NAMALWA (cell line): ENCODE measurements at regions not wholly inside any gene's neighbourhood (a gene's known extent, or its start where the extent isn't known, plus 50 kb on each side); places are given as distances from the start of the nearest gene placed in this dataset.
"Not testable (repeated sequence)": the region's sequence is repeated elsewhere in the genome, so short reads cannot be mapped to it uniquely, and the experiment has no call there.

Source experiments
- DNase-seq: peaks from one replicate; pipeline ENCODE4 v3.0.0-alpha.2; 2015; ENCODE audit warnings: low spot score

DNA sequence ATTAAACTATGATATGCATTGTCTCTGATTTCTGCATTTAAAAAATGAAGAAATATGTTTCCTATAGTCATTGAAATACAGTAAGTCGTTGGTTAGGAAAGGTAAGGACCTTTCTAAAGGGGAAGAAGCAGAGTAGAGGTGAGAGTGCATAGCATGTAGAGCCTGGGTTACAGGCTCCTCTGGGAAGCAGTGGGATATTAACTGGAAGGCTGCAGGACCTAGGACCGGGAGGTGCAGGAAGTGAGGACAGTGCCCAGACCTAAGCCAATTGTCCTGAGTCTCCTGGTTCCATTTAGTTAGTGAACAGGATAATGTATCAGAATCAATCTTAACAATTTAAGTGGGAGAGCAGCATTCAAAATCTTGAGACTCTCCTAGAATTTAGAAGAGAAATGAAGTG is 237.1 kb upstream of the NUDT6 start:
- no peak for DNase-seq

DNA sequence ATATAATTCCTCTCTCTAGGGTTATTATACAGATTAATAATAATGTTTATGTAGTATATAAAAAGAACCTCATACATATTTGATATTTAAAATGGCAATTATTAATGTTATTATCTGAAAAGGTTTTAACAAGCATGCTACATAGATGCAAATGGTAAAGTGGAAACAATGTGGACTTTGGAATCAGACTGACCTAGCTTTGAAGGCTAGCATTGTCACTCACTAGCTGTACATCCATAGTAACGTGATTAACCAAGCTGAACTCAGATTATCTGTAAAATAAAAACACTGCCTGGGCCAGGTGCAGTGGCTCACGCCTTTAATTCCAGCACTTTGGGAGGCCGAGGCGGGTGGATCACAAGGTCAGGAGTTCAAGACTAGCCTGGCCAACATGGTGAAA is 233.7 kb upstream of the SPRY1 start:
- no peak for DNase-seq

DNA sequence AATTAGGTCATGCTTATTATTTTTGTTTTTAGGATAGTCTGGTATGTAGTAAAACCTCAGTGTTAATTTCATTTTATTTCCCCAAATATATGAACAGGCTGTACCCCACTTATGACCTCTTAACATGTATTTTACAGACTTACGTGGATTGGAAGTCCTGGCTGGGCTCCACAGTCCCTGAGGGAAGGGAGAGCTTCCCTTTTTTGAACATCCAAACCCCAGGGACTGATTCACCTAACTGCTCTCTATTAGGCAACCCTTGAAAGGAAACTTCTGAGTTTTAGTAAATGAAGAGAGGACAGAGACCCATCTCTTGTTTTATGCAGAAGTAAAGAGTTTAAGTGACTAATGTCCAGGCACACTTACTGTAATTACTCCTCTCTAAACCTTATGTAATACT is 233.1 kb upstream of the SPRY1 start:
- no peak for DNase-seq

DNA sequence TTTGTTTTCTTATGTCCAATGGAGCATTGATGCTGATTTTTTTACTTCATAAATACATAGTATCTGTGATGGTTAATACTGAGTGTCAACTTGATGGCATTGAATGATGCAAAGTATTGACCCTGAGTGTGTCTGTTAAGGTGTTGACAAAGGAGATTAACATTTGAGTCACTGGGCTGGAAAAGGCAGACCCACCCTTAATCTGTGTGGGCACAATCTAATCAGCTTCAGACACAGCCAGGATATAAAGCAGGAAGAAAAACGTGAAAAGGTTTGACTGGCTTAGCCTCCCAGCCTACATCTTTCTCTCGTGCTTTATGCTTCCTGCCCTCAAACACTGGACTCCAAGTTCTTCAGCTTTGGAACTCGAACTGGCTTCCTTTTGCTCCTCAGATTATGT is 230.6 kb upstream of the SPRY1 start:
- no peak for DNase-seq

DNA sequence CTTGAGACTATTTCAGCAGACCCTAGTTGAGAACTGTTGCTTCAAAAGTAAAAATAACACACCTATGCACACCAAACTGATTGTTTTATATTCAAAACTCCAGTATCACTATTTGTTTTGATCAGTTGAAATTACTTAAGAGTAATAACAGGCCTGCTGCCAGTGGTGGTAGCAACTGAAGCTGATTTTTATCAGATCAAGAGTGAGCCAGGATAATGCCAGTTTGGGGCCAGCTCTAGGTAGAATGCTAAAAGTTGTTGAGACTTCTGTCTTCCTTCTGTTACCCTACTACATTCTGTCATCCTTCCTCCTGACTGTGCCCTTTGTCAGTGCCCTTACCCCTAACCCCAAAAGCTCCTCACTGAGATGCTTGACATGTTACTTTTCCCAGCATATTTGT is 228.7 kb upstream of the SPRY1 start:
- no peak for DNase-seq

DNA sequence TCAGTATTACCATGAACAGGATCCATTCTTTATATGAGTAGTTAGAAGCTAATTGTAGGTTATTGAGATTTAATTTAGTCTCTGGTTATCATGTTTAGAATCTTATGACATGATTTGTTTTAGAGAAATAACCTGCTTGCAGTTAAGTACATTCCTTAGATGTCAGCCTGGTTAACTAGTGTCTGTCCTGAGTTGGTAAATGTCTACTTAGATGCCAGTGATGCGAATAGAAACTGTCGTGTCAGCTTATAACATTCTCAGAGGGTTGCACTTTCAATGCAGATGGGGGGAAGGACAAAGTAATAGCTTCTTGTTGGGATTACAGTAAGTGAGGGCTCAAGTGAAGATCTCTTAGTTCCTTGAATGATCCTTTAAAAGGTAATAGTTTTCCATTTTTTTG is 227.8 kb upstream of the SPRY1 start:
- DNase-seq = no peak

DNA sequence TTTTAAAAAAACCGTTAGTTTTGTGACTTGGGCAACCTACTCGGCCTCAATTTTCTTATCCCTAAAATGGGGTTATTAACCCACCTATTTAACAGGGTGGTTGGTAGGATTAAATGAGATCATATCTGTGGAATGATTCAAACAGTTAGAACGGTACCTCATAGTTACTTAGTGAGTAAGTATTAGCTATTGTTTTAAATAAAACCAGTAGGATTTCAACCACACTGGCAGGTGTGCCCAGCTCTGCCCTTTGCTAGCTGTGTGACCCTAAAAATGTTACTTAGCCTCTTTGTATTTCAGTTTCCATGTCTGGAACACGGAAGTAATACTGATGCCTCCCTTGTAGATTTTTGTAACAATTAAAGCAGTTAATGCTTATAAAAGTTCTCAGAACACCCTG is 225.8 kb upstream of the SPRY1 start:
- no peak for DNase-seq

DNA sequence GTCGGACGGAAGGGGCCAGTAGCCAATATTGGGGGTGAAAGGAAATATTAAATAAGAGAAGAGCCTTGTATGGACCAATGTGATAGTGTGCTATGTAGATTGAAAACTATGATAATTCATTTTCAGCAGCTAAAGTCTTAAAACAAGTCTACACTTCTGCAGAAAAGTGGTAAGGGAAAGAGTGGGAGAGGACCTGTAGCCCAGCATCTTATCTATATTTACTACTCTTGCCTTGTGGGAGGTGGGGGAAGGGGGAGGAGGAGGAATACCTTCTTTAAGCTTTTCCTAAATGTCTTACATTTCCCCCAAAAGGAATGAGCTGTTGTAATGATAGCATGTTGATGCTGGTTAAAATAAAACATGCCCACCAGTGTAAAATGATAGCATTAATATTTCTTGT is 220.0 kb upstream of the SPRY1 start:
- DNase-seq = no peak

DNA sequence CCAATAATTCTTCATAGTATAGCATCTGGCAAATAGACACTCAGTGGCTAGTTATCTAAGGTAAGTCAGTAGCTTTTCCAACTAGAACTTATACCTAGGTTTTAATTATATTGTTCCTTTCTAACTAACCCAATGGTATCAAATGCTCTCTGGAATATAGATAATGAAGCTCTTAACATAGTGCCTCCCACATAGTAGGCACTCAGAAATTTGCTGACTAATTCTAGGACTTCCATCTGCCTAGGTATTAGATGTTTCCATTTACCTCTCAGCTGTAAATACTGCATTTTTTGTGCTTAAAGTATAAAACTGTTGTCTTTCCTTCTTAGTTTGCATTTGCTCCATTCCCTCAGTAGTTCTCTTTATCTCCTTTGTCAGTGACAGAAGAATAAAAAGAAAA is 214.3 kb upstream of the SPRY1 start:
- DNase-seq = no peak

DNA sequence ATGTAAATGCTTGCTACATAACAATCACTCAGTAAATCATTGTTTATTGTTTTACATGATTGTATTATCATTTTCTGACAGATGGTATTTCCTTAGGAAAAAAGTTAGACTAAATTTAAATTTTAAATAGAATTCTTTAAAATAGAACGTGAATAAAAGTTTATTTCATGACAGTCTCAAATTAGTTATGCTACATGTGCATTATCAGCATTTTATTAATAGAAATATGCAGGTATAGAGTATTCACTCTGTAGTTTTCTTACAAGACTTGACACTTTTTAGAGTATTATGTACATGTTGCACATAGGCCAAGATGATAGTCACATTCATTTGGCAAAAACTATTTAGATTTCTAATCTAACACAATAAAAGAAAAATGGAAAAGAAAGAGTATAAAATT is 213.3 kb upstream of the SPRY1 start:
- no peak for DNase-seq

DNA sequence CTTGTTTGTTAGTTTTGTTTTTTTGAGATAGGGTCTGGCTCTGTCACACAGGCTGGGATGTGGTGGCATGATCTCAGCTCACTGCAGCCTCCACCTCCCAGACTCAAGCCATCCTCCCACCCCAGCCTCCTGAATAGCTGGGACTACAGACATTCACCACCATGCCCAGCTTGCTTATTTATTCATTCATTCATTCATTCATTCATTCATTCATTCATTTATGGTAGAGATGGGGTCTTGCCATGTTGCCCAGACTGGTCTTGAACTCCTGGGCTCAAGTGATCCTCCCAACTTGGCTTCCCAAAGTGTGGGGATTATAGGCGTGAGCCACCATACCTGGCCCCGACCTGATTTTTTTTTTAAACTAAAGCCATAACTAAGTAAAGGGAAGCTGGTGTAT is 212.8 kb upstream of the SPRY1 start:
- DNase-seq = not testable (repeated sequence)

DNA sequence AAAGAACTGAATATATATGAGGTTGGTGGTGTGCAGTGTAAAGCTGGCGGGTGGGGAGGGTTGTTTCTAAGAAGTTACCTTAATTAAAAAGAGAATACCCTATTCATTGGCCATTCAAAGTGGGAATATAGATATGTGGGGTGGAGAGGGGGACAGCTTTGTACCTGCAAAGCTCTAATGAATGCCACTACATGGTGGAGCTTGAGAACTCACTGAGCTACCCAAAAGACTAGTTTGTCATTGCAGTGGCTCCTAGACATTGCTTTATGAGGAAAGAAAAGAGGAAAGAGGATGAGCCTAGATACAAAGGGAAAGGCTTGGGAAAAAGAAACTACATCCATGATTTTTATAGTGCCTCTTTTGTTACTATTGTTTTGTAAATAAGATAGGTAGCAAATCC is 209.9 kb upstream of the SPRY1 start:
- no peak for DNase-seq

DNA sequence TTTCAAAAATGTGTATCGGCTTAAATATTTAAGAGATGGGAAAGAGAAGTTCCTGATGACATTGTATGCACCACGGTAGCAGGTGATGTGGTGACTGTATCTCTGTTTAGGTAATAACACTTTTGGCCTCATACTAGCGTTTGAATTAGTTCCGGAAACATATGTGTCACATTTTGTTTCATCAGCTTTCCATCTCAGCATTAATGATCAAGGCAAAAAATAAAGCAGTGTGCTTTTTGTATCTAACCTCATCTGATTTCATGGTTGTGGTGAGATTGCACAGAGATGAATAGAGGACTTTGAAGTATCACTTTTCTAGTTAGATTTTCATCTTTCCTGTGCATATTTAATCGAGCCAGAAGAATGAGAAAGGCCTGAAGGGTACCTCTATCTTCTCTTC is 206.4 kb upstream of the SPRY1 start:
- no peak for DNase-seq

DNA sequence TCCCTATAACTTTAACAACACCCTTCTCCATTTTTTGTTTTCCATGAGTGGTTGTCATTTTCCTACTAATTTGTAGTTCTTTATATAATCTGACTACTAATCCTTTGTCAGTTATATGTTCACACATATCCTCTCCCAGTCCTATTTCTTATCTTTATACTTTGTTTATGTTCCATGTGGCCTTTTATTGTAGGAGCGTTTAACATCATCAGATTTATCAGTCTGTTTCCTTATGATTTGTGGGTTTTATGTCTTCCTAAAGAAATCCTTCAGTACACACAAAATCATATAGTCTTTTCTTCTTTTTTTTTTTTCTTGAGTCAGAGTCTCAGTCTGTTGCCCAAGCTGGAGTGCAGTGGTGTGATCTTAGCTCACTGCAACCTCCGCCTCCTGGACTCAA is 204.9 kb upstream of the SPRY1 start:
- no peak for DNase-seq

DNA sequence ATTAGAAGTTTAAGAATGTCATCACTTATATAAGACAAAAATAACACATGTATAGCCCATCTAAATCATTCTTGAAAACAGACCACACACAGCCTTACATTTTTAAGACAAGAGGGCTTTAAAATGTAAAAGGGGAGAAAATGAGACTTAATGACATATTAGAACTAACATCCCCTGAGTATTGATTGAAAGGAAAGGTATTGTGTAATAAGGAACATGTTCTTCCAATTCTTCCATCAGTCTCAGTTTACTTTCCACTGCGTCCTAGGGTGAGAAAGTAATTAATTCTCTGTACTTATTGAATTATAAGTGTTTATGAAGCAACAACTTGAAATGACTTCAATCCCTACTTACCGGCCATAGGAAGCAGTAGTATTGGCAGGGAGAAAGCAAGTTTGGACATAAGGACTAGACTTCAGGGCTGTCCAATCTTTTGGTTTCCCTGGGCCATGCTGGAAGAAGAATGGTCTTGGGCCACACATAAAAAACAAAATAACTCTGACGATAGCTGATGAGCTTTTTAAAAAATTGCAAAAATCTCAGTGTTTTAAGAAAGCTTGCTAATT is 202.7 kb upstream of the SPRY1 start:
- DNase-seq = no peak

DNA sequence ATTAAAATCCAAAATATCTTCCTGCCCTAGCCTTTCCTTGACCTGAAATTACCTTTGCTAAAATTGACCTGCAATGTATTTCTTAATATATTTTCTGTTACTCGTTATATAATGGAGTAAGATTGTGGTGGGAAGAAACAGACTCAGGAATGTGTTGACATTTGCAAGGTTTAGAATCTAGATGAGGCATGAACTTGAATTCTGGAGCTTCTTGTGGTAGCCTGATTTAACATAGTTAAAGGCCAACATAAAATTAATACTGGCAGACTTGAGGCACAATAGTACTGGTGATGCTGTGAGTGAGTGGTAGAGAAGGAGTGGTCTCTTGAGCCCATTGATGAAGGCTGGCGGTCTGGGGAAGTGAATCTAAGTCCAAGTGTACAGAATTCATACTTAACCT is 197.9 kb upstream of the SPRY1 start:
- no peak for DNase-seq

DNA sequence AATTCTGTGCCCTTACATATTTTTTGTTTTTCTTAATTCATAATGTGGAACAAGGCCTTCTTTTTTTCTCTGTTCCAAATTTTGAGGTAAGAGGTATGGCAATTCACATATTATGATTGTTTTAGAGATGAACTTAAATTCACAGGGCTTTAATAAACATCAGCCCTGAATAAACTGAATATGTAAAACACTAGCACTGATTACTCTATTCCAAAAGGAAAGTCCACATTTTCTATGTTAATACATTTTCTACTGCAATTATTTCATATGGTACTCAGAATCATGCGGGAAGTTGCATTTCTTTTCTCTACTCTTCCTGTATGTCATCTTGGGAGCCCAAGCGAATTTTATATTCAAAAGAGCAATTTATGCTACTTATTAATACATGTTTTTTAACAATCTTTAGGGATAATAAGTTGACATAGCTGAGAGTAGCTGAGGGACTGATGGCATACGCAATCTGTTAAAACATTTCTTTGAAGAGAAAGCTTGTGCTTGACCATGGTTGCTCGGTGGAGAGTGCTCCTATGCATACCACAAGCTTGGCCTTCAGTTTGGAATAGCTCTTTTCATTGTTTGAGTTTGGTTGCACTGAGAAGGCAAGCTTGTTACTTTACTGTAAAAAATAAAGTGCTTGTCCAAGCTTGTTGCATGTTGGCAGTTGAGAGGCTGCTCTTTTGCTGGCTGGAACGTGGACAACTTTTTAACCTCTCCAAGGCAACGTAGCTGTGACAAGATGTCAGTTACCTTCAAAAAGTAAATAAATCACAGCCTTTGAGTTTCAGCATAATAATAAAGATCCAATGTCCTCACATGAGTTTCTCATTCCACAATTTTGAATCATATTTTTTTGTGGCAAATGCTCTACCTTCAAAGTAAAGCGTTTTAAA is 196.3 kb upstream of the SPRY1 start:
- no peak for DNase-seq

DNA sequence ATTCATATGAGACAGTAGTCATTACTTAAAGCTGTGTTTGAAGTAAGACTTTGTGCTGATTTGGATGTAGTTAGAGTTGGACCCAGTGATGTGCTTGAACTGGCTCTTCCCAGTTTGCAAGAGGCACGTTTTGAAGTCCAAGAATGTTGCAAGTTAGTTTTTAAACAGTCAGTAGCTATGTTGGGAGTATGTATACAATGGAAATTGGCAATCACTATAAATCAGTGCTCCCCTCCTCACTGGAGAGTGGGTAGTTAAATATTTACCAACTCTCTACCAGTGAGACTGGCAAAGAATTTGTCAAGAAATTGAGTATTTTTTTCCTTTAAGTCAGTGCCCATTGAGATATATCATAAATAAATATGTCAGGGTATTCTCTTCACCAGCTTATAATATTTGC is 191.9 kb upstream of the SPRY1 start:
- no peak for DNase-seq

DNA sequence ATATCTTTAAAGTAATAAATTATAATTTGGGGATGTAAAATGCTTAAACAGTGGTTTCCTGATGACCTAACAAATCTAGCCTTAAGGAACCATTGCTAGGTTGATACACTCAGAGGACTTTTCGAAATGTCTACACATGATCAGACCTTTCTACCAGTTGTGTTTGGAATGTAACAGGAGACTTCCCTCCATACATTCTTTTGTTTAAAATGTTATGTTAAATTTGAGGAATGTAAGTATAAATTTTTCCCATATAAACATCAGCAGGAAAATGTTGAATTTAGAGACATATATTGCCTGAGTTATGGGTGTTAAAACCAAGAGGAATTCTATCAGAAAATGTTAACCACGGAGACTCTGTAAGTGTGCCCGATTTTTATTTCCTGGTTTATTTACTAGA is 190.6 kb upstream of the SPRY1 start:
- no peak for DNase-seq

DNA sequence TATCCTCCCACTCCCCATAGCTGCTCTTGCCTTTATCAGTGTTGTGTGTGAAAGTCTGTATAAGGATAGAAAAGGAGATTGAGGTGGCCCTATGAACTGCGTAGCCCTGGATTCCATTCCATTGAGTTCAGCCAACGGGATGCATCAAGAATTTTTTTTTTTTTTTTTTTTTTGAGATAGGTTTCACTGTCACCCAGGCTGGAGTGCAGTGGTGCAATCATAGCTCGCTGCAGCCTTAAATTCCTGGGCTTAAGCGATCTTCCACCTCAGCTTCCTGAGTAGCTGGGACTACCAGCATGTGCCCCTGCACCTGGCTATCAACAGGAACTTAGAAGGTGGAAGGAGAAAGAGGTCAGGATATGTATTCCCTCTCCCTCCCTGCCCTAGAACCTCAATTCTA is 187.2 kb upstream of the SPRY1 start:
- no peak for DNase-seq

DNA sequence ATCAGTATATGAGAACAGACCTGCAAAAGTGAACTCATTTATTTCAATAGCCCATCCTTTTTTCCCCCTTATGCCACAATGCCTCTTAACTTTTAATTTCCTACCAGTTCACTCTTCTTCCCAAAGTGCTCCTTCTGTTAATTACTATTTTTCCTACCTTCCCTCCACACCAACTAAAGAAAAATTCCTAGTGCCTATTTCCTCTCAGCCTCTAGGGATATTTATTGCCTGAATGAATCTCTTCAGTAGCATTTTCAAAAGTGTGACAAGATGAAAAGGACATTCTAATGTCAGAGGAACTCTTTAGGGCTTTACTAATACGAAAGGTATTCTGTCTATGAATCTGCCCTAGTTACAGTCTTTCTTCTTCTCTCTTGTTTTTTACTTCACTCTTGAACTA is 181.1 kb upstream of the SPRY1 start:
- DNase-seq = no peak

DNA sequence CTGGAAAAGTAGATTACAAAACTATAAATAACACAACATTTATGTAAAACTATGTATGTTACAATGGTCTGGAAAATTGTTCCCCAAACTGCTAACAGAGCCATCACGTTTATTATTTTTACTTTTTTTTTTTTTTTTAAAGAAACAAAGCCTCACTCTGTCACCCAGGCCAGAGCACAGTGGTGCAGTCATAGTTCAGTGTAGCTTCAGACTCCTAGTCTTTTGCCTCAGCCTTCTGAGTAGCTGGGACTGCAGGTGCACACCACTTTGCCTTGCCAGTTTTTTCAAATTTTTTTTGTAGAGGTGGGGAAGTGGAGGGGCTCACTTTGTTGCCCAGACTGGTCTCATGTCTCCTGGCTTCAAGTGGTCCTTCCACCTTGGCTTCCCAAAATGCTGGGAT is 180.1 kb upstream of the SPRY1 start:
- DNase-seq = no peak

DNA sequence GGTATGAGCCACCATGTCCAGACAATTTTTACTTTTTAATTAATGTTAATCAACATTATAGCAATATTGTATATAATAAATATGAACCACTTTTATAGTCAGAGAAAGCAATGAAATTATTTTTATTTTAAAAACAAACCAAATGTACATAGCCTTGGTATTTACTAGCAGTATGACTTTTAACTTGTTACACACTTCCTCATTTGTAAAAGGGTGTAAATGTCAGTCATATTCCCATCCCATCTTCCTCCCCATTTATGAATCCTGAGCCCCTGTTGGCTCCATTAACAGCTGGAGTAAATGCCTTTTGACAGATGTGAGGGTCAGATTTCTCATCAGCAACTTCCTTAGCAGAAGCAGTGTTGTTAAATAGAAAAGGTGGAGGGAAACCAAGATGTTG is 179.6 kb upstream of the SPRY1 start:
- no peak for DNase-seq

DNA sequence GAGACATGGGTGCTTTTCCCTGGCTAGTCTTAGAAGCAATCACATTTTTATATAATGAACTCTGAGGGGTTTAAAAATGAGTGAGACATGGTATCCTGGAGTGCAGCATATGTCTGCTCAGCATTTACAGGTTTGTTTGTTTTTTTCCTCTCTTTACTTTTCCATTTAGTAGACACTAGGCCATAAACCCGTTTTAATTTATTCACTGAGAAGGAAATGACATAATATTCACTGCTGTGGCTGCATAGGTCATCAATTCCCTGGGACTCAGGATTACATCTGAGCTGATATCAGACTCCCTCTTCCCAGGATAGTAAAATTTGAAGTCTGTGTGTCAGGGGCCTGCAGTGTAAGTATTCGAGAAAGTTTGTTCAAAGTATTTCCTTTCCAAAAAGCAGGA is 178.9 kb upstream of the SPRY1 start:
- DNase-seq = no peak
